PC-9 (cell line): ENCODE measurements at regions not wholly inside any gene's neighbourhood (a gene's known extent, or its start where the extent isn't known, plus 50 kb on each side); places are given as distances from the start of the nearest gene placed in this dataset.

Source experiments
- BruUV-seq: library from RNA; stranded (reverse); fragments of 400-500 nt; replicated peaks from 2 replicates; lab custom pipeline; 2021; lab: Mats Ljungman, UMichigan
- CTCF ChIA-PET: fragments of 300-600 bp; sonication (Branson Sonifier 250); formaldehyde crosslinking; loops from one replicate; lab custom pipeline; 2022; ENCODE audit warnings: antibody characterized with exemption; lab: Charles Lee
- POLR2A ChIA-PET: fragments of 300-600 bp; sonication (Branson Sonifier 250); formaldehyde crosslinking; loops from one replicate; lab custom pipeline; 2022; ENCODE audit warnings: antibody characterized with exemption; ENCODE audit not compliant: unreplicated experiment; lab: Charles Lee
- DNase-seq, 2 experiments: peaks; one replicate each; pipeline versions ENCODE4 v3.0.0 to v3.0.0-alpha.2; 2015 to 2022; ENCODE audit warnings: mixed read lengths in 1 of 2
- H2AFZ ChIP-seq: fragments of 200-600 bp; sonication (generic); 2 replicates; pipeline ENCODE4 v1.8.1; 2017; ENCODE audit warnings: antibody characterized with exemption
- H3F3A ChIP-seq: fragments of 200-600 bp; sonication (generic); 2 replicates; pipeline ENCODE4 v1.8.1; 2017; ENCODE audit warnings: antibody characterized with exemption, mild to moderate bottlenecking, low read depth; ENCODE audit not compliant: insufficient read depth
- H3K27ac ChIP-seq: fragments of 200-600 bp; sonication (generic); 2 replicates; pipeline ENCODE4 v1.6.1; 2016; ENCODE audit warnings: mixed run types
- H3K27me3 ChIP-seq: fragments of 200-600 bp; sonication (generic); 2 replicates; pipeline ENCODE4 v1.6.1; 2016; ENCODE audit warnings: low read depth, mixed run types; ENCODE audit not compliant: insufficient read depth
- H3K36me3 ChIP-seq: fragments of 200-600 bp; sonication (generic); 2 replicates; pipeline ENCODE4 v1.6.1; 2016; ENCODE audit warnings: low read depth, mixed run types
- H3K4me1 ChIP-seq: fragments of 200-600 bp; sonication (generic); replicated peaks from 2 replicates; pipeline ENCODE4 v1.6.1; 2016; ENCODE audit warnings: mixed run types; ENCODE audit not compliant: insufficient read depth
- H3K4me2 ChIP-seq: fragments of 200-600 bp; sonication (generic); 2 replicates; pipeline ENCODE4 v1.6.1; 2017; ENCODE audit warnings: mixed run types
- H3K4me3 ChIP-seq: fragments of 200-600 bp; sonication (generic); 2 replicates; pipeline ENCODE4 v1.6.1; 2016; ENCODE audit warnings: mixed run types
- H3K79me2 ChIP-seq: fragments of 200-600 bp; sonication (generic); 2 replicates; pipeline ENCODE4 v1.6.1; 2017; ENCODE audit warnings: low read depth, mixed run types
- H3K9me2 ChIP-seq: fragments of 200-600 bp; sonication (generic); 2 replicates; pipeline ENCODE4 v1.8.1; 2017; ENCODE audit warnings: mild to moderate bottlenecking; ENCODE audit not compliant: insufficient read depth
- H3K9me3 ChIP-seq: fragments of 200-600 bp; sonication (generic); 2 replicates; pipeline ENCODE4 v1.8.1; 2016; ENCODE audit warnings: low read depth; ENCODE audit not compliant: insufficient read depth
- H4K20me1 ChIP-seq: fragments of 200-600 bp; sonication (generic); 2 replicates; pipeline ENCODE4 v1.8.1; 2017; ENCODE audit not compliant: insufficient read depth
- EZH2 ChIP-seq: fragments of 200-600 bp; sonication (generic); IDR thresholded peaks from 2 replicates; pipeline ENCODE4 v1.8.0; 2017; ENCODE audit warnings: antibody characterized with exemption, low read depth
- intact Hi-C: fragments of 100-400 bp; cut with micrococcal nuclease; formaldehyde crosslinking; loops from one replicate; pipeline ENCODE4 v1.10.0; 2022; ENCODE audit not compliant: unreplicated experiment
- TF ChIP-seq, protein P1 (sequence below): fragments of 200-600 bp; sonication (generic); conservative IDR thresholded peaks from 2 replicates; pipeline ENCODE4 v1.6.1; 2017; ENCODE audit warnings: mixed run types, antibody characterized with exemption, mild to moderate bottlenecking, moderate library complexity

- CTCF ChIA-PET: interaction anchor here (0.6 kb wide), 1 partner anchor 53 kb away, joined by 3 read pairs; no protein-coding TSS in a partner anchor
- Histone ChIP-seq H2AFZ (no peak overlapping the region), H3K9me2 (no peaks in the 10 kb centered on the region), H3K27ac (no peak overlapping the region), H3K27me3 (no peaks in the 10 kb centered on the region), H3K4me3 (no peak overlapping the region), H3K36me3 (no peaks in the 10 kb centered on the region), H3F3A (no peaks in the 10 kb centered on the region), H3K9me3 (no peaks in the 10 kb centered on the region), H3K4me2 (no peak overlapping the region), H3K79me2 (no peaks in the 10 kb centered on the region), H3K4me1 (no peaks in the 10 kb centered on the region), H4K20me1 (no peaks in the 10 kb centered on the region)
- no peak for TF ChIP-seq EZH2
- TF ChIP-seq, protein P1, sequence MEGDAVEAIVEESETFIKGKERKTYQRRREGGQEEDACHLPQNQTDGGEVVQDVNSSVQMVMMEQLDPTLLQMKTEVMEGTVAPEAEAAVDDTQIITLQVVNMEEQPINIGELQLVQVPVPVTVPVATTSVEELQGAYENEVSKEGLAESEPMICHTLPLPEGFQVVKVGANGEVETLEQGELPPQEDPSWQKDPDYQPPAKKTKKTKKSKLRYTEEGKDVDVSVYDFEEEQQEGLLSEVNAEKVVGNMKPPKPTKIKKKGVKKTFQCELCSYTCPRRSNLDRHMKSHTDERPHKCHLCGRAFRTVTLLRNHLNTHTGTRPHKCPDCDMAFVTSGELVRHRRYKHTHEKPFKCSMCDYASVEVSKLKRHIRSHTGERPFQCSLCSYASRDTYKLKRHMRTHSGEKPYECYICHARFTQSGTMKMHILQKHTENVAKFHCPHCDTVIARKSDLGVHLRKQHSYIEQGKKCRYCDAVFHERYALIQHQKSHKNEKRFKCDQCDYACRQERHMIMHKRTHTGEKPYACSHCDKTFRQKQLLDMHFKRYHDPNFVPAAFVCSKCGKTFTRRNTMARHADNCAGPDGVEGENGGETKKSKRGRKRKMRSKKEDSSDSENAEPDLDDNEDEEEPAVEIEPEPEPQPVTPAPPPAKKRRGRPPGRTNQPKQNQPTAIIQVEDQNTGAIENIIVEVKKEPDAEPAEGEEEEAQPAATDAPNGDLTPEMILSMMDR: no peak
- DNase-seq: no peak
- BruUV-seq: no TSS peak
- intact Hi-C loops: no loop called here
- POLR2A ChIA-PET: no interaction called here
These were observed 190.4 kb downstream of the NRP2 start for GRCh38 chr2:205872716-205873115.

GRCh38 chr2:205869439-205869838 lies 187.1 kb downstream of the NRP2 start:
- Histone ChIP-seq H3K9me2 (no peaks in the 10 kb centered on the region), H3K36me3 (no peaks in the 10 kb centered on the region), H3K4me1 (no peaks in the 10 kb centered on the region), H3K27ac (no peak overlapping the region), H3K79me2 (no peaks in the 10 kb centered on the region), H3K27me3 (no peaks in the 10 kb centered on the region), H4K20me1 (no peaks in the 10 kb centered on the region), H3K4me3 (no peak overlapping the region), H3K4me2 (no peak overlapping the region), H2AFZ (no peak overlapping the region), H3K9me3 (no peaks in the 10 kb centered on the region), H3F3A (no peaks in the 10 kb centered on the region)
- no TSS peak for BruUV-seq
- CTCF ChIA-PET: no interaction called here
- no peak for TF ChIP-seq EZH2
- TF ChIP-seq, protein P1: no peak
- POLR2A ChIA-PET: no interaction called here
- intact Hi-C loops: no loop called here
- DNase-seq: no peak

DNA sequence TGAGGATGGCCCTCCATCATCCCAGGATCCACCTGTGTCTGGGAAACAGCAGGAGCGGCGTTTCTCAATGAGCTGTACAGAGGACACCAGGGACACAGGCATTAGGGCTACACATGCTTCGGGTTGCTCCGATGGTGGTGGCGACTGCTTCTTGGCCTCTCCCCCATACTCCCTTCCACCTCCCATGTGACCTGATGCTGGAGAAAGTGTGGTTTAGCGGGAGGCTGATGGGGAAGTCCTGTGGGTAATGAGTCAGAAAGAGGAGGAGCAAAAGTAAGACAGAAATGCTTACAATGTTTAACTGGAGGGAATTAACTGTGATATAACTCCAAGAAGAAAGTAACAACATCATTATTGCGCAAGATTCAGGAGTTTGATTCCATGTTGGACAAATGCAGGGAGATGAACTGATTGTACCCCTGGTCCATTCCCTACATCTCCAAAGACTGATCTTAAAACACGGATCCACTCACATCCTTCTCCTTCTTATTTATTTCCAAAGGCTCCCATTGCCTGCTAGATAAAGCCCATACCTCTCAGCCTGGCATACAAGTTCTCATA lies 186.6 kb downstream of the NRP2 start:
- H3K27ac ChIP-seq: no peak overlapping the region
- BruUV-seq: no TSS peak
- H4K20me1 ChIP-seq: no peaks in the 10 kb centered on the region
- CTCF ChIA-PET: no interaction called here
- no peak overlapping the region for H3K4me3 ChIP-seq
- no peak overlapping the region for H2AFZ ChIP-seq
- H3K4me2 ChIP-seq: no peak overlapping the region
- H3F3A ChIP-seq: no peaks in the 10 kb centered on the region
- intact Hi-C loops: no loop called here
- H3K27me3 ChIP-seq: no peaks in the 10 kb centered on the region
- TF ChIP-seq, protein P1: no peak
- TF ChIP-seq EZH2: no peak
- POLR2A ChIA-PET: interaction anchor here (0.6 kb wide), 1 partner anchor 130 kb away, joined by 3 read pairs; no protein-coding TSS in a partner anchor
- no peaks in the 10 kb centered on the region for H3K9me2 ChIP-seq
- no peaks in the 10 kb centered on the region for H3K4me1 ChIP-seq
- no peak for DNase-seq
- no peaks in the 10 kb centered on the region for H3K36me3 ChIP-seq
- H3K9me3 ChIP-seq: no peaks in the 10 kb centered on the region
- H3K79me2 ChIP-seq: no peaks in the 10 kb centered on the region
